ENCODE measurements at regions not wholly inside any gene's neighbourhood (a gene's known extent, or its start where the extent isn't known, plus 50 kb on each side); places are given as distances from the start of the nearest gene placed in this dataset.
A peak's percentile ranks its signal among the peaks of the same experiment; 100 is the strongest.

- Histone ChIP-seq H4K8ac (ENCODE audit: extremely low read depth, insufficient read depth, low read length) (no peak overlapping the region), H3K9me3 (ENCODE audit: insufficient read depth in 2 of 2, low read depth in 1 of 2, low read length in 1 of 2) (no peaks in the 10 kb centered on the region), H3K4me1 (replicated peaks in 1 of 4; ENCODE audit: control insufficient read depth in 3 of 4, insufficient read depth in 4 of 4, low read length in 3 of 4) (no peaks in the 10 kb centered on the region; a peak in 2 of 7 replicates), H3K18ac (ENCODE audit: extremely low read depth, low read length) (no peak overlapping the region), H3K14ac (ENCODE audit: insufficient read length) (no peak overlapping the region), H4K5ac (ENCODE audit: insufficient read length, low read depth, low read length) (no peak overlapping the region), H4K20me1 (replicated peaks in 1 of 2; ENCODE audit: control insufficient read depth in 1 of 2, insufficient read depth in 2 of 2, low read length in 2 of 2) (peaks cover 0 to 6% of the 10 kb centered on the region in 2 experiments), H2BK15ac (ENCODE audit: low read length) (no peak overlapping the region), H3K23ac (ENCODE audit: insufficient read length) (no peak overlapping the region), H3K79me1 (ENCODE audit: low read depth, low read length) (no peaks in the 10 kb centered on the region), H3K27me3 (replicated peaks in 1 of 4; ENCODE audit: control insufficient read depth in 3 of 4, extremely low read depth in 1 of 4, insufficient read depth in 3 of 4, low read length in 3 of 4) (peaks cover 66 to 96% (median 81%) of the 10 kb centered on the region in 4 experiments), H2AFZ (ENCODE audit: low read length) (no peak overlapping the region), H3K79me2 (ENCODE audit: control insufficient read depth in 1 of 2, insufficient read depth in 2 of 2, low read length in 2 of 2) (no peaks in the 10 kb centered on the region), H3K23me2 (ENCODE audit: low read depth, low read length) (no peaks in the 10 kb centered on the region), H3K9ac (replicated peaks in 1 of 4; ENCODE audit: extremely low read depth in 1 of 4, low read depth in 3 of 4, low read length in 3 of 4) (no peak overlapping the region), H2BK120ac (replicated peaks; ENCODE audit: low read depth, low read length) (no peak overlapping the region), H3K36me3 (ENCODE audit: control insufficient read depth in 2 of 4, insufficient read depth in 4 of 4, low read length in 3 of 4) (no peaks in the 10 kb centered on the region), H2BK12ac (ENCODE audit: low read depth, low read length) (no peak overlapping the region), H2BK5ac (ENCODE audit: low read depth, low read length) (no peak overlapping the region), H2AK5ac (ENCODE audit: low read depth, low read length) (no peak overlapping the region), H3K4ac (replicated peaks; ENCODE audit: insufficient read length, low read depth, low read length) (no peak overlapping the region), H3K4me3 (ENCODE audit: extremely low read depth in 1 of 4, insufficient read depth in 2 of 4, low read depth in 3 of 4, low read length in 4 of 4) (no peak overlapping the region), H3K4me2 (ENCODE audit: insufficient read depth in 1 of 2, low read depth in 2 of 2, low read length in 2 of 2) (no peak overlapping the region), H3K27ac (ENCODE audit: low read depth, low read length) (no peak overlapping the region), H4K91ac (replicated peaks; ENCODE audit: insufficient read length, low read length) (no peak overlapping the region), H2BK20ac (ENCODE audit: low read length) (no peak overlapping the region), H3K56ac (replicated peaks; ENCODE audit: insufficient read length, low read depth, low read length) (no peak overlapping the region)
- FAIRE-seq: peak; percentile 65
- peak; percentile 36 to 50 for DNase-seq (ENCODE audit: low read depth in 1 of 2, low spot score in 2 of 2)
- 9% methylated on average over 6 of the region's 6 CpGs; no CpG with 5 or more reads in 1 of the 2 experiments for WGBS, 2 experiments (ENCODE audit: extremely low coverage in 1 of 2, insufficient coverage in 1 of 2, insufficient read length in 1 of 2, insufficient replicate concordance in 2 of 2, low coverage in 1 of 2, low lambda C conversion rate in 2 of 2, missing lambda C conversion rate in 1 of 2)
- ChIA-PET POLR2A (ENCODE audit: partially characterized antibody) (no interaction called here), CTCF (ENCODE audit: partially characterized antibody) (interaction anchor here (1.7 to 2.2 kb wide), 2 partner anchors 10 to 640 kb away, joined by 5 to 8 read pairs; no protein-coding TSS in a partner anchor)
- TF ChIP-seq SUZ12 (IDR thresholded peaks at IDR 0.05; ENCODE audit: low read length): no peak
- no peak for TF ChIP-seq ATF3 (IDR thresholded peaks at IDR 0.05; ENCODE audit: insufficient read depth, low read depth, low read length)
- TF ChIP-seq CBX8 (IDR thresholded peaks at IDR 0.05; ENCODE audit: borderline replicate concordance, low read depth, low read length): no peak
- no peak for TF ChIP-seq SIRT6 (IDR thresholded peaks at IDR 0.05; ENCODE audit: low read length)
- peak; percentile 91 for TF ChIP-seq POLR2AphosphoS5 (IDR thresholded peaks at IDR 0.05; ENCODE audit: low read depth, low read length)
- TF ChIP-seq SP2 (IDR thresholded peaks at IDR 0.05; ENCODE audit: low read length): no peak
- no peak for TF ChIP-seq SAP30 (IDR thresholded peaks at IDR 0.05; ENCODE audit: insufficient read depth, insufficient replicate concordance, low read length)
- TF ChIP-seq CEBPB (IDR thresholded peaks at IDR 0.05; ENCODE audit: low read depth, low read length): no peak
- TF ChIP-seq, protein P1, sequence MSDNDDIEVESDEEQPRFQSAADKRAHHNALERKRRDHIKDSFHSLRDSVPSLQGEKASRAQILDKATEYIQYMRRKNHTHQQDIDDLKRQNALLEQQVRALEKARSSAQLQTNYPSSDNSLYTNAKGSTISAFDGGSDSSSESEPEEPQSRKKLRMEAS (IDR thresholded peaks at IDR 0.05): peak; percentile 85
- no peak for TF ChIP-seq GTF2F1 (IDR thresholded peaks at IDR 0.05; ENCODE audit: borderline replicate concordance, low read depth, low read length)
- no peak for TF ChIP-seq ZNF274 (IDR thresholded peaks at IDR 0.05; ENCODE audit: borderline replicate concordance, extremely low read depth, low read length)
- TF ChIP-seq CBX5 (IDR thresholded peaks at IDR 0.05; ENCODE audit: low read depth, low read length): no peak
- TF ChIP-seq CREB1 (IDR thresholded peaks at IDR 0.05): no peak
- TF ChIP-seq GABPA (IDR thresholded peaks at IDR 0.05; ENCODE audit: borderline replicate concordance, insufficient read depth, low read length): no peak
Observed at GRCh38 chr3:24952388-24952787, 457.7 kb upstream of the THRB start.

Measured in H1 (cell line).